Middle frontal gyrus (tissue), 1 donor: ENCODE measurements at regions not wholly inside any gene's neighbourhood (a gene's known extent, or its start where the extent isn't known, plus 50 kb on each side); places are given as distances from the start of the nearest gene placed in this dataset.
"Not testable (repeated sequence)": the region's sequence is repeated elsewhere in the genome, so short reads cannot be mapped to it uniquely, and the experiment has no call there.

ENCODE experiments used
- DNase-seq: peaks from one replicate; pipeline ENCODE4 v3.0.0-alpha.2; 2015; ENCODE audit warnings: low spot score; ENCODE audit errors: extremely low spot score

DNA sequence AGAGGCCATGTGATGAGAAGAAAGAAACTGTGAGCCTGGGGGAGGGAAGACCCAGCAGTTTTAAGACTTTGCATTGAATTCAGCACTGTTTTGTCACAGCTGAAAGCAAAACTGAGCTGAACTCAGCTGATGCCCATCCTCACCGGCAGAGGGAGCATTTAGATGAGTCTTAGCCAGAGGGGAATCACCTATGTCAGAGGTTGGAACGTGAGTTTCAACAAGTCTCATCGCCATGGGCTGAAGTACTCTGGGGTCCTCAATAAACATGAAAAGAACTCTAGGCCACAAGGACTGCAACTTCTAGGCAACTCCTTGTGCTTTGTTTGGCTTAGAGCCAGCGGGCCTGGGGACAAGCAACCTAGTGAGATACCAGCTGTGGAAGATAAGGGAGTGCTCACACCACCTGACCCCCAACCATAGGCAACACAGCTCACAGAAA, 324.5 kb downstream of the TBL1XR1 start:
- no peak for DNase-seq

DNA sequence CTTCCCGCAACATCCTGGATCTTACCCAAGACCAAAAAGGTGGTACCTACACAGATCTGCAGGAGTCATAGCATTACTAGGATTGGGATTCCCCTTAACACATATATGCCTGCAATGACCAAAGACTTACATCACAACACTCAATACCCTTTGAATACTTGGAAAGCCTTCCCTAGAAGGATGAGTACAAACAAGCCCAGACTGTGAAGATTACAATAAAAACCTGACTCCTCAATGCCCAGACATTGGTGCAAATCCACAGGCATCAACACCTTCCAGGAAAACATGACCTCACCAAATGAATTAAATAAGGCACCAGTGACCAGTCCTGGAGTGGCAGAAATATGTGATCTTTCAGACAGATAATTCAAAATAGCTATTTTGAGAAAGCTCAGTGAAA, 326.8 kb downstream of the TBL1XR1 start:
- no peak for DNase-seq

DNA sequence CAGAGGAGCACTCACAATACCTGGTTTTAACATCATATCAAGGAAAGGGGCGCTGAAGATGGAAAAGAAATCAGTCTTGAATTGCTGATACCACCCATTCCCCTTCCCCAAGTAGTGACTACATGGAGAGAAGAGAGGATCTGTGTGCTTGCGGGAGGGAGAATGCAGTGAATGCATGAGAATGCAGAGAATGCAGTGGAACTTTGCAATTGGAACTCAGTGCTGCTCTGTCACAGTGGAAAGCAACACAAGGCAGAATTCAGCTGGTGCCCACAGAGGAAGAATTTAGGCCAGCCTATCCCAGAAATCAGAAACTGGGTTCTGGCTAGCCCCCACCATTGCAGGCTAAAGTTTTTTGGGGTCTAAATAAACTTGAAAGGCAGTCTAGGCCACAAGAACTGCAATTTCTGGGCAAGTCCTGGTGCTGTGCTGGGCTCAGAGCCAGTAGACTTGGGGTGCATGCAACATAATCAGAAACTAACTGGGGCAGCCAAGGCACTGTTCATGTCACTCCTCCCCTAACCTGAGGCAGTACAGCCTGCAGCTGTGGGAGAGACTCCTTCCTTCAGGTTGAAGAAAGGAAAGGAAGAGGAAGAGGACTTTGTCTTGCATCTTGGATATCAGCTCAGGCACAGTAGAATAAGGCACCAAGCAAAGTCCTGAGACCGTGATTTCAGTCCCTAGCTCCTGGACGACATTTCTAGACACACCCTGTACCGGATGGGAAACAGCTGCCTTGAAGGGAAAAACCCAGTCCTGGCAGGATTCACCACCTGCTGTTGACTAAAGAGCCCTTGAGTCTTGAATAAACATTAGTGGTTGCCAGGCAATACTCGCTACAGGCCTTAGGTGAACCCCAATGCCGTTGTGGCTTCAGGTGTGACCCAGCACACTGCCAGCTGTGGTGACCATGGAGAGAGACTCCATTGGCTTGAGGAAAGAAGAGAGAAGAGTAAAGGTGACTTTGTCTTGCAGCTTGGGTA, 329.3 kb downstream of the TBL1XR1 start:
- no peak for DNase-seq

DNA sequence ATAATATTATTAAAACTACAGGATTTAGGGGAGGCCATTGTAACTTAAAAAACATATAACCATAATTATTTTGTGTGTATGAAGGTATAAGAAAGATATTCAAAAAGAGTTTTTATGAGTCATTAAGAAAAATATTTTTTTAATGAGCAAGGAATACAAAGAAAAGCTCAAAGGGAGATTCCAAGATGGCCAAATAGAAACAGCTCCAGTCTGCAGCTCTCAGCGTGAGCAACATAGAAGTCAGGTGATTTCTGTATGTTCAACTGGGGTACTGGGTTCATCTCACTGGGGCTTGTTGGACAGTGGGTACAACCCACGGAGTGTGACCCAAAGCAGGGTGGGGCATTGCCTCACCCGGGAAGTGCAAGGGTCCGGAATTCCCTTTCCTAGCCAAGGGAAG, 336.1 kb downstream of the TBL1XR1 start:
- no peak for DNase-seq

DNA sequence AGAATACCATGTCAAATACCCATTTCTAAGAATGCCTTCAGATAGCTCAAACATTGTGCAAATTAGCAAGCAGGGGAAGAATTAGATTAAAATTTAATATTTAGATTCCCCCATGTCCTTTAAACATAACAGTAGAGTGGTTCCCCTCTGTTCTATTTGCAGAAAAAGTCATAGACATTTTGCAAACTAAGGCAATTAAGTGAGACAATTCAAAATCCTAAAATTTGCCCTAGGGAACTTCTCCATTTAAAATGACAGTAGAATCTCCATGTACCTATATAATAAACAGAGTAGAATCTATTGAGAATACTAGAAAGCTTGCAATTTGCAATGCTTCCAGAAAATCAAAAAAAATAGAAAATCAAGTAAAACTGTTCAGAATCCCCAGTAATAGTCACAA, 340.6 kb downstream of the TBL1XR1 start:
- no peak for DNase-seq

DNA sequence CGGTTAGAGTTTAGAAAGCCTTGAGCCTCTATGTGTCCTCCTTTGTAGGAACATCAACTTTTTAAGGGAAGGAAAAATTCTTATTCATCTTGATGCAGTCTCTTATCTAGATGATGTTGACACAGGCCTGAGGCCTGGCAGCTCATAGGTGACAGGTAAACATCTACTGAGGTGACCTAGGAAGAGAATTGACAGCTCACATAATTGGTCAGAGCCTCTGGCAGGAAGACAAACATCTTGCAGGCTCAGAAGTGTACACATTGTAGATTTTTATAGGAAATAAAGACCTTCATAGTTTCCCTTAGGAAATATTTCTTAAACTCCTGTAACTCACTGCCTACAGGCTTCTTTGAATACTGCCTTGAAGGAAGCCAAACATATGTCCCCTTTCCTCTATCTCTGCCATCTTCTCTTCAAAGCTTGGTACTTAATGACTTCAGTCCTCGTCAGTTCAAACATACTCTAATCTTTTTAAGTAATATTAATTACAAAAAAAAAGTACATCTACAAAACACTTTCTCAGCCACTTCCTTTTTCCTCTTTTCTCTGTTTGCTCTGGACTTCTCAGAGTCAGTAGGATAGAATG, 341.3 kb downstream of the TBL1XR1 start:
- DNase-seq, result no peak

DNA sequence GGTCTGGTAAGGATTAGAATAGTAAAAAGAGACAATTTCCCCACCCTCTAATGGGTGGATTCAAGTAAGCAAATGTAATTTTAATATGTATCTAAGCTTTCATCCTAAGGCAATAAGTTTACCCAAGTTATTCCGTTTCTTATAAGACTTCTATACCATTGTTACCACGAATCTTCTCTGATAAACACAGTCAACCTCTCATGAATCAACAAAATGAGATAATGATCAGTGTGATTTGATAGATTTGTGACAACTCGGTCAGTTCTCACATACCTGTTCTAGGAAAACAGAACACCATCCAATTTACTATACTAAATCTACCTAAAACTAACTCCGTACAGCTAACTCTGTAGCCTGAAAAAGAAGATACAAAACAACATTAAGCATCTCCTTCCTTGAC, 342.1 kb downstream of the TBL1XR1 start:
- no peak for DNase-seq

DNA sequence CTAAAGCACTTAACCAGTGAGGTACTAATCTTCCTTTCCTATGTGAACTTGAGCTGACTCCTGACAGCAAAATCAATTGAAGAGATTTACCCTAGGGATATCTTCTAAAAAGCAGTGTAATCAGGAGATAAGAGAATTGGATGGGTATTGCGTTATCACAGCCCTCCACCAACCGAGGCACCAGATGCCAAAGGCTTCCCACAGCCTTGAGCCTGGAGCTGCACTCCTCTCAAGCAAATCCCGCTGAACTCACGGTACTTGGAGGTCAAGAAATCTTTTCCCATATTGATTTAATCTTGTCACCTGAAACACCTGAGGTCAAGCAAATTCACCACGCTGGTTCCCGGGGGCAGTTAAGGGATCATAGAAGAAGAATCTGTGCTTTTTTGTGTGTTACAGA, 346.8 kb downstream of the TBL1XR1 start:
- DNase-seq, result no peak

DNA sequence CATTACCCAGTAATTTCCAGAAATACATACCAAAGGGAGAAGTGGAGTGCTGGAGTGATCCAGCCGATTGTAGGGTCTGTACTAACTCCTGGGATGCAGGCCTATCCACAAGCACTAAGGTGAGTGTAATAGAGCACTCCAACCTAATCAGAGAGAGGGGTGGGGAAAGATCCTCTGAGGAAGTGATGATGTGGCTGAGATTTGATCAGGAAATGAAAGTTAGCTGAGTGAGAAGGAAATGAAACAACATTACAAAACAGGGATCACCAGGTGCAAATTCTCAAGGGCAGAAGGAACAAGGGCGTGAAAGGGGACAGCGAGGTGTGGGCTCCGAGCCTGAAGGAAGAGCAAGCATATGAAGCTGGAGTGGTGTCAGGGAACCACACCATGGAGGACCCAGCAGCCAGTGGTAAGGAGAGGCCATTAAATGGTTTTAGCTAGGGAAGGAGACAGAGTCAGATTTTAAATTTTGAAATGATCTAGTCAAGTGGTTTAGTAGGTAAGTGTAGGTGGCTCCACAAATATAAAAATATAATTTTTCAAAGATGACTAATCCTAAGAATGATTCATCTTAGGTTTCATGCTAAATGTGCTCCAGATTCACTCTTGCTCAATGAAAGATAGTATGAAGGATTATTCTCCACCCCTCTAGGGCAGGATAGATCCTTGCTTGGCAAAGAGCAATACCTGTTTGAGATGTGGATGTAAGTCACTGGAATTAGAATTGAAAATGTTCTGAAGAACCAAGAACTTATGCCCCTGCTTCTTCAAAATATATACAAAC, 348.7 kb downstream of the TBL1XR1 start:
- DNase-seq, result no peak

DNA sequence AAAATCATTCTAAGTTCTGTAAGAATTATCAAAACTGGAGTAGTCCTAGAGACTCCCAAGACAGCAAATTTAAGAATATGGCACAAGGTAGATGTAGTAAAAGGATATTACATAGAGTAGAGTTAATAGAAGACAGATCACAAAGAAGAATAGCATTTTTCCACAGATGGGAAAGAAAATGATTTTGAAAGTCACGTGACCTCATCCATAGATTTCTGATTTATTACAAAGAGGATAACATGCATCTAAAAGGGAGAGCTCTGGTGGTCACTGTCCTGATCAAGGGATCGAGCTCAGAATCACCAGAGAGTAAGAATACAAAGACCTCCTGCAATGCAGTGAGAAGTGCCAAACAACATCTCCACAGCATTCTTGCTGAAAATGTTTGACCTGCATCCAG, 354.4 kb downstream of the TBL1XR1 start:
- DNase-seq, result no peak

DNA sequence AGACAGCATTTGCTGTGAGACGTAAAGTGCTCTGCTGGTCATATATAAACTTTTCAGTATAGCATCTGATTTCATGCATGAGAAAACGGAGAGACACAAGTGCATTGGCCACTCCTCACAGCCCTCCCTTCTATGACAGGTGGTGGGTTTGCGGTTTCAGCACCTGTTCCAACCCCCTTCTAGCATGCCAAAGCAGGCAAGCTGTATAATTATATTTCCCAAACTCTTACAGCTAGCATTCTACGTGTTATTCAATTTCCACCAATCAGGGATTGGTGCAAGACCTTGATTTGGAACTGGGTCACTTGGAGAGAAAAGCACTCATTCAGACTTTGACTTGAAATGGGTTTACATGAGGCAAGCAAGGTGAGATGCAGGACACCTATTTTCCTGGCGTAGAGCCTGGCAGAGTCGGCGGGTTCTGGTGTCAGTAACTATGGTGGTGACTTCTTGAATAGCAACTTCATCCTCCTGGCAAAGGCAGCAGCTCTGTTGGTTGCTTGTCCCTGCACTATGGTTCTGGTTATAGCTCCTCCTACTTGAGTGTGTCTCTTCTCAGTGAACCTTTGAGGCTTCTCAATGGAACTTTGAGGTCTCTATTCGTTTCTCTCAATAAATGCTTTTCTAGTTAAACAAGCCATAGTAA, 356.5 kb downstream of the TBL1XR1 start:
- no peak for DNase-seq

DNA sequence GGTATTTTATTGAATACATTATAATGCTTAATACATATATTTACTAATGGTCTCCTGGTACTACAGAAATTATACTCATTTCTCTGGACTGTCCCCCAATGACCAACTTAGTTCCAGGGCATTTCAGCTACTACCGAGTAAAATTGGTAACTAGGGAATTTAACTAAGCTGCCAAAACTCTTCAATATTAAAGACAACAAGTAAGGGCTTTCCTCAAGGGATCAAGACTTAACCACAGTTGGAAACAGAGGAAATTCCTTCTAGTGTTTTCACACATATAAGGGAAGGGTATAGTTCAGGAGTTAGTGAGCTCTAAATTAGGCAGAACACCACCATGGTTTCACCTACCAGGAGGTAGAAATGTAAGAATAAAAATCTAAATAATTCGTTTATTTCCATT, 357.4 kb downstream of the TBL1XR1 start:
- no peak for DNase-seq

DNA sequence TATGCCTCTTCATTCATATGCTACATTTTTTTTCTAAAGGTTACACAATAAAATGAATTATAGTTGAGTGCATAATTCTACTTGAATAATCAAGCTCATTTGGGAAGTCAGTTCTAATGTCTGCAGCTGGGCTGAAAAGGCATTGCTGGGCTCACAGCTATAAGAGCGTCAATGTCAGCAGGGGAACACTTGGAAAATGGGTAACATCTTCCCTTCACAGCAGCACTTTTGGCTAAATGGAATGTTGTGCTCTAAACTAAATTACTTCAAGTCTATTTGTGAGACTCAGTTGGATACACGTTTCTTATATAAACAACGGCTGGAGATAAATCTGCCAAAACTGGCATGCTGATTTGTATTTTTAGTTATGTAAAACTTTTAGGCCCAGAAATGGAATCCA, 357.8 kb downstream of the TBL1XR1 start:
- DNase-seq, result no peak

DNA sequence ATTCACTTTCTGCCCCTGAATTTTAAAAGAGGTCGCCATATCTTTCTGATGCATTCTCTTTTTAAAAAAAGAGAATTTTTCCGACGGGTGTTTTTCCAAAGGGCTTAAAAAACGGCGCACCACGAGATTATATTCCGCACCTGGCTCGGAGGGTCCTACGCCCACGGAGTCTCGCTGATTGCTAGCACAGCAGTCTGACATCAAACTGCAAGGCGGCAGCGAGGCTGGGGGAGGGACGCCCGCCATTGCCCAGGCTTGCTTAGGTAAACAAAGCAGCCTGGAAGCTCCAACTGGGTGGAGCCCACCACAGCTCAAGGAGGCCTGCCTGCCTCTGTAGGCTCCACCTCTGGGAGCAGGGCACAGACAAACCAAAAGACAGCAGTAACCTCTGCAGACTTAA, 370.0 kb downstream of the TBL1XR1 start:
- not testable (repeated sequence) for DNase-seq

DNA sequence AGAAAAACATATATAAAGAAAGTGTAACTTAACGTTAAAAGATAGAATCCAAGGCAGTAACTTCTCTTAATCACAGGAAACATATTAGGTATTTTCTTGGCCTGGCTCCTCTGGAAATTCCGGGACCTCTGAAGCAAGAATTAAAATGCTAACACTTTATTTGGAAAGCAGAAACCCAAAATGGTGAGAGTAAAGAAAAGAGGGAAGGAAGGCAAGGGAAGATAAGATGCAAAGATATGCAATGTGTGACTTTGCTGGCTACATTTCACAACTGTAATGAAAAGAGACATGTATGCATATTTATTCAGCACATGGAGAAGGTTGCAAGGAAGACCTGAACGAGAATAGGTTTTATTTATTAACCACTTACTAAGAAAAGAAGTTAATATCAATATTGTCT, 372.5 kb downstream of the TBL1XR1 start:
- no peak for DNase-seq

DNA sequence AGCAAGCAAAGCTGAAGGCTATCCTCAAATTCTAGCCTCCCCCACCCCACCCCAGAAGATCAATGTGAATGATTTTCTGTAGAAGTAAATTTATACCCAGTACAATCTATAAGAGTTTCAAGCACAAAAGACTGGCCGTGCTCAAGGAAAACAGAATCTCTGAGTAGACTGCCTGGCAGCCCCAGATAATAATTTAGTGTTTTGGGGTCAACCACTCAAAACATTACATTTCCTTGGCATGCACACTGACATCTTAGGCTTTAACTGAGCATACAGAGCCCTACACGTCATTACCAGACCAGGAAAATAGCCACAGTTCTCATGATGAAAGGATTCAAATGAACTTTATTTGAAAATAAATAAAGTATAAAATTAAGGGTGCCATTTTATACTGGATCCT, 376.5 kb downstream of the TBL1XR1 start:
- DNase-seq, result no peak

DNA sequence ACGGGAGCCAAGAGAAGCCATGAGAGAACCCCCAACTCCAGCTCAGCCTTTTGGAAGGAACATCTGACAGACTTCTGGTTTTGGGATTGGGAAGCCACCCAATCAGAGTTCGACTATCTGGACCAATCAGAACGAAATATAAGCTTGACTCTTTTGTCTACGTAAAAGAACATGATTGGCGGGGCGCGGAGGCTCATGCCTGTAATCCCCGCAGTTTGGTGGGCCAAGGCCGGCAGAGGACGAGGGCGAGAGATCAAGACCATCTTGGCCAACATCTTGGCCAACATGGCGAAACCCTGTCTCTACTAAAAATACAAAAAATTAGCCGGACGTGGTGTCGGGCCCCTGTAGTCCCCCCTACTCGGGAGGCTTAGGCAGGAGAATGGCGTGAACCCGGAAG, 380.3 kb downstream of the TBL1XR1 start:
- DNase-seq, result no peak

DNA sequence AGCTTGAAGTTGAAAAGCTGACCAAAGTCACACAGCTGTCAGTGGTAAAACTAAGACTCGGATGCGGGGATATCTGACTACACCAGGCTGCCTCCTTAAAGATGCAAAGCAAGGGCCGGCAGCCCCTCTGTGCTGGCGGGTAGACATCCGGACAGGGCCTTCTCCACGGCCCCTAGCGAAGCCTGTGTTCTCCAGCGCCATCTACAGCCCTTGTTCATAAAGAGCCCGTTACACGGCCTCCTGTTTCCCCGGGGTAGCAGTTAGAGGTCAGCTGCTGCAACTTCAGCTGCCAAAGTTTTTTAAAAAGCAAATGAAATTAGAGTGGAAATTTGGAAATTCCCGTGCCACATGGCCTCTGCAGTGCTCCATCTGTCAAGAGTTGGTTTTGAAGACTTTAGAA, 383.0 kb downstream of the TBL1XR1 start:
- no peak for DNase-seq

DNA sequence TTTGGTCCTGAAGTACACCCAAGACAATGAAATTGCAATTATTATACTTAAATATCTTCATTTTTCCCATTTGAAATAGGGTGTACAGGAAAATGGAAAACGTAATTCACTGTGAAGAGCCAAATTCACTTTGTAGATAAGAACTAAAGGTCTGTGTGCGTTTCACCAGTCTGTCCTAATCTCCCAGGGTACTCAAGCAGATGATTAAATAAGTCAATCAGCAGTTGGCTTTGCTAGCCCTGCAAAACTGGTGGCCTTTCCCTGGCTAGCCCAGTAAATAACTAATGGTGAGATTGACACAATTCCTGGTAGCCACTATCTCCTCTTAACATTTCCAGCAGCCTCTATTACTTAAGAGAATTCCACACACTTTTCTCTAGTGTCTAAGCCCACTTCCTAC, 389.3 kb downstream of the TBL1XR1 start:
- no peak for DNase-seq

DNA sequence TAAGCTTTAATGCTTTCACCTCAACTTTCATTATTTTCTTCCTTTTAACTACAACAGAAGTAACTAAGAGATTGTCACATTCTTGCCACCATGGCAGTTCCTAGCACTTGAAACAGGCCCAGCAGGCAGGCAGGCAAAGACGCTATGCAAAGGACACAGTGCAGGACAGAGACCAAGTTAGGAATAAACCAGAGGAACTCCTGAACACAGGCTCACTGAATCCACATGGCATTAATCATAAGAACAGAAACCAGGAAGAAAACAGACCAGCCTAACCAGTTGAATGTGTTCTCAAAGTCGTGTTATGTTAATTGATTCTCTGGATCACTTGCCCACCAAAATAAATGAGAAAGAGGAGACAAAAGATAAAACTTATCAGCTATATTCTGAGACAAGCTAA, 397.6 kb downstream of the TBL1XR1 start:
- no peak for DNase-seq

DNA sequence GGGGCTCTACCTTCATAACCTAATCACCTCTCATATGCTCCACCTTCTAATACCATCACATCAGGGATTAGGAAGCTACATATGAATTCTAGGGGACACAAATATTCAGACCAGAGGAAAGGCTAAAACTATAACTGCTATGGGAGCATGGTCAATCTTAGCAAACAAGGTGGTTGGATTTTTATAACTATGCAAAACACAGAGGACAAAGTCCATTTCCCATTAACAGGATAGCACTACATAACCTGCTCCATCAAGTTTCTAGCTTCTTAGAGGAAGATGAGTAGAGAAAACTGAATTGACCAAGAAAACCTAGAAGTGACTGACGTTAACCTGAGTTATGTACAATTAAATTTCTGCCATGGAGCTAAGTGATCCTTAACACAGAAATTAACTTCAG, 398.6 kb downstream of the TBL1XR1 start:
- DNase-seq, result no peak

DNA sequence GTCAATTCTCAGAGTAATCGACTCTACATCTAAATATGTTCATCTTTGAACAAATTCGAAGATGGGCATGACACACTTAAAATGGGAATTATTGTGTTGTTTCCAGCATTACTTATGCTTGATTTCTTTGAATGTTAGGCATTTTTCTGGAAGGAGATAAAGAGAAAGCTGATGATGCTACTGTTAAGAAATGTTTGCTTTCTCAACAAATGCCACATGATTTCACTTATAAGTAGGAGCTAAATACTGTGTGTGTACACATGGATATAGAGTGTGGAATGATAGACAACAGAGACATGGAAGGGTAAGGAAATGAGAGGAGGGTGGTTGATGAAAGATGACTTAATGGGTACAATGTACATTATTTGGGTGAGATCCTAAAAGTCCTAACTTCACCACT, 400.9 kb downstream of the TBL1XR1 start:
- no peak for DNase-seq
